ENCODE measurements at regions not wholly inside any gene's neighbourhood (a gene's known extent, or its start where the extent isn't known, plus 50 kb on each side); places are given as distances from the start of the nearest gene placed in this dataset.

DNA sequence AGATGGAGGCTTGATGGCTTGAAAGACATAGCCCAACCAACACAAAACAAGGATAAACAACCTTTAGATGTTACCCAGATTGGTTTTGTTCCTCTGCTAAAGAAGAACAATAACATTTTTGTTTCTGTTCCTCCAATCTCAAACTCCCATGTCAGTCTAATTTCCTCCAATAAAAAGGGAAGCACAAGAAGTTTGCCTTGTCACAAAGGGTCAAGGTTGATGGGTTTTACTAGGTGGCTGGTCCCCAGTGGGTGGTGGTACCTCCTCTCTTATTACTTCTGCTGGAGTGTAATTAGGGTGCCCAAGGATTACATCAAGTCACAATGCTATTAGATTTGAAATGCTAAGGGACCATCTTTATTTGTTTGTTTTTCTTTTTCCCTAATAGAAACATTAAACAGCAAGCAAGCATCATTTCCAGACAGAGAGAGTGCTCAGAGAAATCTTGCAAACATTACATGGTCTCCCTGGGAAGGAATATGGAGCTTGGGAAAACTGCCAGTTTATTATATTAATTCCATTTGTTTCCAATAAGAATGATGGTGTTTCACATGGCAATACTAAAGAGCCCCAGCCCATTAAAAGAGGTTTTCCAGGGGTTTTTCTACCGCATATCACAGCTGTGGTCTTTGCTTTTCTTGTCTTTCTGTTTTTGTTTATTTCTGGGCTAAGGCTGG is 78.3 kb upstream of the AOAH start:
- no peak for DNase-seq (ENCODE audit: low spot score)

DNA sequence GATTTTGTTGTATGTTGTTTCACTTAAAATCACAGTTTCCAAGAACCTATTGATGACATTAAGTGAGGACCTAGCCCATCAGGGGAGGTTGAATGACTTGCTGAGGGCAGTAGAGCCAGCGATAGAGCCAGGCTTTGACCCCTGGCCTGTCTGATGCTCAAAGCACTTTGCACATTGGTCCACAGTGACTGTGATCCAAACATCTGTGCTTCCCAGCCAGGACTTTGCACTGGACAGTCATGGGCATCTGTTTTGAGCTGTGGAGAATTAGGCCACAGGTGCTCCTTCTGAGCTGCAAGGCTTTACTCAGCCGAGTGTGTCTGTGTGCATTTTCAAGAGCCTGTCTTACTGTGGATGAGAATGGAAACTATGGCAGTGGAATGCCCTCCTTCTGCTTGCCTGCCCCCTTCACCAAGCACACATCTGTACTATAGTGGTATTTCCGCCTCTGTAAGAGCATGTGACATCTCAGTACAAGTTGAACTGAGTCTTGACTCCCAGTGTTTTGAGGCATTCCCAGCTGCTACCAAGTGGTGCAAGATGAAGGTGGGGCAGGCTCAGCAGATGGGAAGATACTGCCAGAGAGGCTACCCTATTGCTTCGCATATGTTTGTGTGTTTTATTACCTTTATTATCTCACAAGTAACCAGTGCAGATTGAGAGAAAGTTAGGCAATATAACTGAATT is 72.7 kb upstream of the AOAH start:
- DNase-seq (ENCODE audit: low spot score): no peak

DNA sequence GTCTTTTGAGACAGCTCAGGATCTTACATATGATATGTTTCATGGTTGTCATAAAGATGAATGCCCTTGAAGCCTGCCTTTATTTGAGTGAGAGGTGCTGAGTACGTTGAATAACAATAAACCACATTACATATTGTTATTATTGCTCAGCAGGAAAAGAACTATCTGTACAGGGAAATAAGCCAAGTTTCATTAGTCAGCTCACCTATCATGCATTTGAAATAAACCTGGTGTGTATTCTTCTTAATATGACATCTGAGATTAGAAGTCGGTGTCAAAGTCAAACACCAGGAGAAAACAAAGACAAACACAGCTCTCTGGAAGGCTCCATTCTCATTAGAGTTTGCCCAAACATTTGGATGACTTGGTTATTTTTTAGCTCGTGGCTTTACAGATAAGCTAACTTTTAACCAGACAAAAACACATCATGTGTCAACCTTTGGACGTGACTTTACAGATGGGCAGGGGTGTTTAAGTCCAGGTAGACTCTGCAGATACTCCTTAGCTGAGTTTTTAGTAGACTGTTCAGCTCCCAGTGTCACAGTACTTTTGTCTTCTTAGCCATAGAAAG is 71.2 kb upstream of the AOAH start:
- no peak for DNase-seq (ENCODE audit: low spot score)

DNA sequence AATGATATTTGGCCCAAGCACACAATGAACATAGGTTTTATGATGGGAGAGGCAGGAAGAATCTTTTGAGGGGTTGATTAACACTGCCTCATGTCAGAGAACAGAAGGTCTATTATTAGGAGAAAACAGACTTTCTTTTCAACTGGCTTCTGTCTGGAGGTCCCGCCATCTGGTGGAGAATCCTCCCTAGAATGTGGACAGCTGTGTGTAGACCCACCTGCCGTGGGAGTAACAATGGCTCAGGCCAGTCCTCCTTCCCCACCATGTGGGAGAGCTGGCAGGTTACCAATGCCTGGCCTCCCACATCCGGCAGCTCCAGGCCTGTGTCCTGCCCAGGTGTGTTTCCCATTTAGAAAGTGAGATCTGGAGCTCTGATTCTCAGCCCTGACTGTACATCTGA is 70.4 kb upstream of the AOAH start:
- peak; percentile 59 for DNase-seq (ENCODE audit: low spot score)

DNA sequence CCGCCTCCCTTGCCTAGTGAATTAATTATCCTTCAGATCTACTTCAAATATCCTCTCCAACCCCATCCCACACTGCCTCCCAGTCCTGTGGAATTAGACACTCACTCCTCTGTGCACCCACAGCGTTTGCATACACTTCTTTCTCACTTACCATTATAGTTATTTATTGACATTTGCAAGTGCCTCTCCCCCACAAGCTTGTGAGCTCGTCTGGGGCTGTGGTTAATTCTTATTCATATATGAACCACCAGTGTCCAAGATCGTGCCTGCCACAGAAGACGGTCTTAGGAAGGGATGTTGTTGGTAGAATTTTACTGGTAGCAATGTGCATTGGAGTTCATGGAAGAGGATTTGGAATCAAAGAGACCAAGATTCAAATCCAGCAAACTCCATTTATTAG is 68.1 kb upstream of the AOAH start:
- no peak for DNase-seq (ENCODE audit: low spot score)

DNA sequence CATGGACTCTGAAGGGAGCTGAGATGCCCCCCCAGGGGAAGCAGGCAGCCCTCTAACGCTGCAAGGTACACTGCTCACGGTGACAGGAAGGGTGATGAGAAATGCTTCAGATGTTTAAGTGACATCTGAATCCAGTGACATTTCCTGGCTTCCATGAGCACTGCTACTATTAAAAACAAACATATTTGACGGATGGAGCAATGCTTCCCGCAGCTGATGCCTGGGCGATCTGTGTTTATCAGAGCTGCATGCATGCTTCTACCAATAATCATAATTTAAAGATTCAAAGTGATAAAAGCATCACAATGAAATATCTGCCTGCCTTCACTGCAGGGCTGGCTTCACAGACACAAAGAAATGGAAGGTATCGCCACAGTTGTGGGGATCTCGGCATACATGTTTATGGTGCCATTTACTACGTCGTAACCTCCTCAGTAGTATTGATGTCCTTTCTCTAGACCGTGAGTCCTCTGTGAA is 66.1 kb upstream of the AOAH start:
- DNase-seq (ENCODE audit: low spot score): no peak

DNA sequence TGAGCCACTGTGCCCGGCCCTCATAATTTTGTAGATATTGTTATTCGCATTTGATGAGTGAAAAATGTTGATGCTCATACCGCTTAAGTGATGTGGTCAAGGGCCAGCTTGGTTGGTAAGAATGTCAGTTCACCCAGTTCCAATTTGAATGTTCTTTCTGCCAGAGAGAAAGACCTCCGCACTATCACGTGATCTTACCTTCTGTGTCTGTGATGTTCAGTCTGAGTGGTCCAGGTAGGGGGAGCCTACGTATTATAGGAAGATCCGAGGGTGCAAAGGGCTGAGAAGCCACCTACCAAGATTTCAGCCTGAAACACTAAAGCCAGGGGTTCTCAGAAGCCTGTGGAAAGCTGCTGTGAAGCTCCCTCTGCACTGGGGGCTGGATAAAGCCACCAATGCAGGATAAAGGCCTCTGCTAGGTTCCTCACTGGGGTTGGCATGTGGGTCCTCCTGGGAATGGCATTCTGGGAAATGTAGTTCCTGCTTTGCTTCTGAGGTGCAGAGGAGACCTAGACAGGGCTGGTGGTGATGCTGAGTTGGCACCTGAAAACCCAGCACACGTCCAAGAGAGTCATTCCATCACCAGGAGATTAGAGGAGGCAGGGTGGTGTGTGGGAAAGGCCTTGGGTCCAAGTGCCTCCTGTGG is 64.7 kb upstream of the AOAH start:
- DNase-seq (ENCODE audit: low spot score): no peak

DNA sequence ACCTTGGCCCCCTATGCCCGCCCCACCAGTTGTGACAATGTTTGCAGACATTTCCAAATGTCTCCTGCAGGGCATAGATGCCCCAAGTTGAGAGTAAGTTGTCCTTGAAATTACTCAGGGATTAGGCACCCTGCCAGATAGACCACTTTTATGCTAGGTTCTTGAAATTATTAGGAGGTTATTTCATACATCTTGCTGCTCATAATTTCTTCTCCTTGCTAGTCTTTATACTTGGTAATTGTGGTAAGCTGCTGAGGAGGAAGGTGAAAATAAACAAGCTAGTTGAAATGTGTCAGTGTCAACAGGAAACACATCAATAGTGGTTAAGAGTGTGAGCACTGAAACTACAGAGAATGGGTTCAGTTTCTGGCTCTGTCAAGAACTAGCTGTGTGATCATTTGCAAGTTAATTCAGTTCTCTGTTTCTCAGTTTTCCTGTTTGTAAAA is 63.7 kb upstream of the AOAH start:
- DNase-seq (ENCODE audit: low spot score): no peak

DNA sequence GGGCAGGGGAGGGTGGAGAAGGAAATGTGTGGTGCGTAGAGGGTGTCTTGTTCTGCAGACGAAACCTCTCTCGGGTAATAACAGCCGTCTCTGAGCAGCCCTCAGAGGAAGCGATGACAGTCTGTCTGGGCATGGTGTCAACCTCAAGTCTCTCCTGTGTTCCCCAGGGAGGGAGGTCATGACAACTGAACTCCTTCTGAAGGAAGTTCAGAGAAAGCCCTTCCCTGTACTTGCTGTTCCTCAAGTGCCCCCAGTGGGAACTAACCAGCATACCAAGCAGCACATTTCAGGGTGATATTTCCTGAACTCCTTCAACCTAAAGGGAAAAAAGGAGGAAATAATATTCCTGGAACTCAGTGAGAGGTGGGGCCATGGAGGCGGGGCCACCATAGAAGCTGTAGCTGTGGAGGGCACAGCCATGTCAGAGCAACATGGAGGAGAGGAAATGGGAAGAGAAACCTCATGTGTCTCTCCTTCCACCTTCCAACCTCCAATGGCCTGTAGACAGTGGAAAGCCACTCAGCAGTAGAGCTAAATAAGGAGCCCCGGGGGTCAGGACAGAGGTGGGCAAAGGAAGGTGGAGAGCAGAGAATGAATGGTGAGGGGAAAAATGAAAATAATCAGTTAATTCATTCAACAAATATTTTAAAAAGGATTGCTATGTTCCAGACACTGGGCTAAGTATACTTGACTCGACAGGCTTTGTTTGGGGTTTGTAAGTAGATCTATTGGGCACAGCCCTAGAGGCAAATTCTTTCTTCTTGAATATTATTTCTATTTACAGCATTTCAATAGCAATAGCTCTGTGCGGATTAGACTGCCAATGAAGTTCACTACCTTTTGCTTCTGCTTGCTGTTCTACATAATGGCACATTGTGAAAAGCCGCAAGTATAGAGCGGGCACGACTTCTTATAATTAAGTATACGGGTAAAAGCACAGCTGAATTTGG is 61.0 kb upstream of the AOAH start:
- DNase-seq (ENCODE audit: low spot score): peak; percentile 75

DNA sequence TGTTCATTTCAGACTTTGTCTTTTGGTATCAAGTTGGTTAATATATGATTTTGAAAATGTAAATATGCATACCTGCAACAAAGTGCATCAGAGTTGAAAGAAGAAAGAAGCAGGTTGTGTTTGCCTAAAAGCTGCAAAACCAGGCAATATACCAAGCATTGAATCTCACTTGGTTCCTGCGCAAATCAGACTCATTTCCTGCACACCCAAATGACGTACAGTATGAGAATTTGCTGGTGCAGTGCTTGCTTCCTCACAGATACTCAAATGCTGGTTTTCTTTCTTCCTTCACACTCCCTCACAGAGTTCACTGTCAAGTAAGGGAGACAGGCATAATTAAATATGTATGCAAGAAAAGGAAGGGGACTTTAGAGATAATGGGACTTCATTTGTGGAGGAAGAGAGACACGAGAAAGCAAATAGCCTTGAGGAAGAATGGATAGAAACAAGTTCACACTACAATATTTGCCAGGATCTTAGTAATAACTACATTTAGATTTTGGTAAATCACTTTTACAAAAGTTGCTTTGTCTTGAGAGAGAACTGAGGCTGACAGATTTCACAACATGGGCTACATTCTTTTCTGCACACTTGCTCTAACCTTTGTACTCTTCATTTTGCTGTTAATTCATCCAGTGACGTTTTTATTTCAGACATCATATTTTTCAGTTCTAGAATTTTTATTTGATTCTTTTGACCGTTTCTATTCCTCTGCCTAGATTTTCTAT is 56.9 kb upstream of the AOAH start:
- no peak for DNase-seq (ENCODE audit: low spot score)

DNA sequence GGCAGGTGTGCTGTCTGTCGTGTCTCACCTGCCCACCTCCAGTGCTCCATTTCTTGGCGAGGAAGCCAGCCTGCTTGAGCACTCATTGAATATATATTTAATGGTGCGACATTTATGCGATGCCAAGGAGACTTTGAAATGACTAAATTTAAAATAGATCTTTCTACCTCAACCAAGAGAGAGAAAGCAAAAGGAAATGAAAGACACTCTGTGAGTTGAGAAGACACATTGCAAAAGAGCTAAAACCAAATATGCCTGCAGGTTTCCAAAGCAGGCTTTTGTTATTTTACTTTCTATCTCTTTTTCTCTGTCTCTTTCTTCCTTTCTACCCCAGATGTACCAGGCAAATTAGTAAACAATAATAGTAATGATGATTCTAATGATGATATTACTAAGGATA is 53.6 kb upstream of the AOAH start:
- DNase-seq (ENCODE audit: low spot score): no peak

DNA sequence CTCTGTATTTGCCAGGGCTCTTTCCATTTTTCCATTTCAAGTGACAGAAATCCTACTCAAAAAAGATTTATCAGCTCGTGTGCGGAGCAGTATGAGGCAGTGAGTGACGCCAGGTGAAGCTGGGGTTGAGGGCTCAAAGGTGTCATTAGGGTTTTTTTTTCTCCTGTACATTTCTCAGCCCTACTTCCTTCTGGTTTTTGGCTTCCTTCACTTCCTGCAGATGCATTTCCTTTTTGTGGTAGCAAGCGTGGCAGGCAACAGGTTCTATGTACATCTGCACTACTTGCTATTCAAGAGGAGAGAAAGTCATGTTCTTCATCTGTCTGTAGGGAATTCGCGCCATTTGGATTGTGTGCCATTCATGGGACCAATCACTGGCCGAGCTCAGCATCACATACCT is 52.8 kb upstream of the AOAH start:
- no peak for DNase-seq (ENCODE audit: low spot score)

DNA sequence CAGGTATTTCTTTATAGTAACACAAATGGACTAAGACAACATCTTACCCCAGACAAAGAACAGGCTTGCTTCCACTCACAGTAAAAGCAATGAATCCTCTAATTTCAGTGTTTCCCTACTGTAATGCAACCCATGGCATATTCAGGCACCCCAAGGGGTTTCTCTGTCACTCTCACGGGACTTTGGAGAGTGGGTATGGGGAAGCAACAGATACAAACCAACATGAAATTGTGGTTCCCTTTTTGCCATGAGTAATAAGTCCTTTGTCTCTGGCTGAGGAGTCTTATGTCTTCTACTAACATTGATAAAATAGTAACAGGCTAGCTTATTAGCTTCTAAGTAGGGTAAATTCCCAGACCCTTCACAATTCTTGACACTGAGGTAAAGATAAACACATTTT is 51.4 kb upstream of the AOAH start:
- DNase-seq (ENCODE audit: low spot score): no peak

DNA sequence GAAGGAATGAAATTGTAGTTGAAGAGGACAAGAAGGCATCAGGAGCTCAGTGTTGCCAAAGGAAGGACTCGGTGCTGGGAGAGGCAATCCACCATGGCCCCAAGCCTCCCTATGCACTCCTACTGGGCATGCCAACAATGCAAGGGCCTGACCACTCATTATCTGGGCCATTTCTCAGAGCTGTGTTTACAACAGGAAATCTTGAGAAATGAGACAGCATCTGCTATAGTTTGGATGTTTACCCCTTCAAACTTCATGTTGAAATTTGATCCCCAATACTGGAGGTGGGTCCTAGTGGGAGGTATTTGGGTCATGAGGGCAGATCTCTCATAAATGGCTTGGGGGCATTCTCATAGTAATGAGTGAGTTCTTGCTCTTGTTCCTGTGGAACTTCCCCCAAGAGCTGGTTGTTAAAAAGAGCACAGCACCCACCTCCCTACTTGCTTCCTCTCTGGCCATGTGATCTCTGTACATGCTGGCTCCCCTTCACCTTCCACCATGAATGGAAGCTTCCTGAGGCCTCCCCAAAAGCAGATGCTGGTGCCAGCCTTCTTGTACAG is 50.8 kb upstream of the AOAH start:
- DNase-seq (ENCODE audit: low spot score): no peak

All from pons (tissue), 1 donor.